Cardiac fibroblast (primary cell): ENCODE measurements at regions not wholly inside any gene's neighbourhood (a gene's known extent, or its start where the extent isn't known, plus 50 kb on each side); places are given as distances from the start of the nearest gene placed in this dataset.
"Not testable (repeated sequence)": the region's sequence is repeated elsewhere in the genome, so short reads cannot be mapped to it uniquely, and the experiment has no call there.

Experiments
- DNase-seq, 2 donors: peaks; one replicate each; pipeline versions ENCODE4 v3.0.0 to v3.0.0-alpha.2; 2010; ENCODE audit warnings: low read depth in 2 of 2
- H3K4me3 ChIP-seq, 2 donors: replicated peaks in 1 of 2; 1 replicate in 1 of 2; 2 replicates in 1 of 2; pipeline ENCODE4 v1.5.1; 2011; ENCODE audit warnings: low read depth in 2 of 2, low read length in 2 of 2, mild to moderate bottlenecking in 2 of 2, moderate library complexity in 1 of 2
- TF ChIP-seq, protein P1 (sequence below): IDR thresholded peaks from one replicate; pipeline ENCODE4 v1.5.1; 2011; ENCODE audit warnings: low read depth, mild to moderate bottlenecking, low read length, inconsistent platforms

DNA sequence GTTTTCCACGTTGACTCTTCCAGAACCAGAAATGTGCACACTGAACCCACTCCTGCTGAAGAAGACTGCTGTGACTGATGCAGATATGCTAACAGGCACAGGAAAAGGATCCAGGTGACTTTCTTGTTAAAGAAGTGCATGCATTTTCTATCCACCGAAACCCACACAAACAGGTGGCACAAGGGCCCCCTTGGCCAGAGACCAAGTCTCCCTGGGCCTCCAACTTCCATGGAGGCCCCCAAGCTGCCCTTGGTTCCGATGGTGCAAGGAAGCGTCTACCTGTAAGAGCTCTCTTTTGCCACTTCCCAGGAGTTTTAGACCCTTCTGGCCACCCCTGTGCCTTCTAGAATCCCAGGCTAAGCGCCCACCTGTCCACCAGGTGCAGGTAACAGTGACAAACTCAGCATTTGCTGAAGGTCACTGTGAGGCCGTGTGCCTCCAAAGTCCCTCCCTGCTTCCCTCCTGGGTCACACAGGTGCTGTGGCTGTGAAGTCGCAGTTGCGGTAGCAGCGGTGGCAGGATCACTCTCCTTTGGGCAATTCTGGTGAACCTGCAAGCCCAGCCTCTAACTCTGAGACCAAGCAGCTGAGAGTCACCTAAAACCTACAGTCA, 134.8 kb downstream of the PXDC1 start:
- TF ChIP-seq, protein P1, sequence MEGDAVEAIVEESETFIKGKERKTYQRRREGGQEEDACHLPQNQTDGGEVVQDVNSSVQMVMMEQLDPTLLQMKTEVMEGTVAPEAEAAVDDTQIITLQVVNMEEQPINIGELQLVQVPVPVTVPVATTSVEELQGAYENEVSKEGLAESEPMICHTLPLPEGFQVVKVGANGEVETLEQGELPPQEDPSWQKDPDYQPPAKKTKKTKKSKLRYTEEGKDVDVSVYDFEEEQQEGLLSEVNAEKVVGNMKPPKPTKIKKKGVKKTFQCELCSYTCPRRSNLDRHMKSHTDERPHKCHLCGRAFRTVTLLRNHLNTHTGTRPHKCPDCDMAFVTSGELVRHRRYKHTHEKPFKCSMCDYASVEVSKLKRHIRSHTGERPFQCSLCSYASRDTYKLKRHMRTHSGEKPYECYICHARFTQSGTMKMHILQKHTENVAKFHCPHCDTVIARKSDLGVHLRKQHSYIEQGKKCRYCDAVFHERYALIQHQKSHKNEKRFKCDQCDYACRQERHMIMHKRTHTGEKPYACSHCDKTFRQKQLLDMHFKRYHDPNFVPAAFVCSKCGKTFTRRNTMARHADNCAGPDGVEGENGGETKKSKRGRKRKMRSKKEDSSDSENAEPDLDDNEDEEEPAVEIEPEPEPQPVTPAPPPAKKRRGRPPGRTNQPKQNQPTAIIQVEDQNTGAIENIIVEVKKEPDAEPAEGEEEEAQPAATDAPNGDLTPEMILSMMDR = no peak
- H3K4me3 ChIP-seq = no peak overlapping the region
- DNase-seq = no peak

DNA sequence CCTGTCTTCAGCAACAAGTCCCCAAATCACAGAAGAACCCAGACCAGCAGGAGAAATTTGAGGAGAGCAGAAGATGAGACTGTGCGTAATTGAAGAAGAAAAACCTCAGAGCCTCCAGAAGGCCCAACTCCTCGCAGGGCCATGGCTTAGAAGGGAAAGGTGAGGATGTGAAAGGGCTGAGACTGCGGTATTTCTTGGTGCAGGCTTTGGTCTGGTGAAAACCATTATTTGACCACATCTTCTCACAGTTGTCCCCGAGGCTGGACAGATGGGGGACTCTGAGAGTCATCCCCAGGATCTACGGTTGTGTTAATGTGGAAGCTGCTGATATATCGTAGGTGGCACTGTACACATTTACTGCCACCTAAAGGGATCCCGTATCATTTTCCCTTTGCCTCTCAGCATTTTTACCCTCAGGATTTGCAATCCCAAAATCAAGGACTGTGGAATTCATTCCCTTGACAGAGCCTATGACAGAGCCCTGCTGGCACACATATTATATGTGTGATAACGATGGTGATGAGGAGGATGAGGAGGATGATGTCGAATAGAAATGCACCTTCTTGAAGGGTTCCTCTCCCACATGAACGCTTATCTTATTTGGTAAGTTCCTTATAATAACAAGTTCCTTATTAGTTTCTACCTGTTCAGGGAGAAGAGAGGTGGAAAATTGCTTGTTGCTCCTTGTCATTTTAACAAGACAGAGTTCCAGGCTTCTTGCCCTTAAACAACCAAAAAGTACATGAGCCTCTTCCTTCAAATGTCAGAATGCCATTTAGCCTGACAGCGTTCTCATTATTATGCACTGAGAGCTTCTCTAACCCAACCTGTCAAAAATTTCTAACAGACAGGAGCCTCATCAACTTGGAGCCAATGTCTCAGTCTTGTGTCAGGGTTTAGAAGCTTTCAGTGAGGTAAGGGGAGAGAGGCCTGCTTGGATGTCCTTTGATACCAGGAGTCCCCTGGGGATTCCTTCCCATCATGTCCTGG, 135.8 kb downstream of the PXDC1 start:
- no peak for DNase-seq
- no peak overlapping the region for H3K4me3 ChIP-seq
- TF ChIP-seq, protein P1 = no peak

DNA sequence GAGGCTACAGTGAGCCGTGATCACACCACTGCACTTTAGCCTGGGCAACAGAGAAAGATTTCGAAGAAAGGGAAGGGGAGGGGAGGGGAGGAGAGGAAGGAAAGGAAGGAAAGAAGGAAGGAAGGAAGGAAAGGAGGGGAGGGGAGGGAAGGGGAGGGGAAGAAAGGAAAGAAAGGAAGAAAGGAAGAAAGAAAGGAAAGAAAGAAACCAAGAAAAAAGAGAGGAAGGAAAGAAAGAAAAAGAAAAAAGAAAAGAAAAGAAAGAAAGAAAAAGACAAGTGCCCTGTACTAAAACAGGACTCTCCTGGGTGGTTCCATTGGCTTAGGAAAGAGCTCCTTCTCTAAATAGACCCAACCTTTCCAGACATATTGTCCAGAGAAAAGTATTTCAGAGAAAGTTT, 136.6 kb downstream of the PXDC1 start:
- DNase-seq = no peak
- TF ChIP-seq, protein P1 = no peak
- no peak overlapping the region for H3K4me3 ChIP-seq

DNA sequence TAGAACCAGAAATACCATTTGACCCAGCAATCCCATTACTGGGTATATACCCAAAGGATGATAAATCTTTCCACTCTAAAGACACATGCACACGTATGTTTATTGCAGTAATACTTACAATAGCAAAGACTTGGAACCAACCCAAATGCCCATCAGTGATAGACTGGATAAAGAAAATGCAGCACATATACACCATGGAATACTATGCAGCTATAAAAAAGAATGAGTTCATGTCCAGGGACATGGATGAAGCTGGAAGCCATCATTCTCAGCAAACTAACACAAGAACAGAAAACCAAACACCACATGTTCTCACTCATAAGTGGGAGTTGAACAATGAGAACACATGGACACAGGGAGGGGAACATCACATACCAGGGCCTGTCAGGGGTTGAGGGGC, 137.9 kb downstream of the PXDC1 start:
- not testable (repeated sequence) for H3K4me3 ChIP-seq, DNase-seq

DNA sequence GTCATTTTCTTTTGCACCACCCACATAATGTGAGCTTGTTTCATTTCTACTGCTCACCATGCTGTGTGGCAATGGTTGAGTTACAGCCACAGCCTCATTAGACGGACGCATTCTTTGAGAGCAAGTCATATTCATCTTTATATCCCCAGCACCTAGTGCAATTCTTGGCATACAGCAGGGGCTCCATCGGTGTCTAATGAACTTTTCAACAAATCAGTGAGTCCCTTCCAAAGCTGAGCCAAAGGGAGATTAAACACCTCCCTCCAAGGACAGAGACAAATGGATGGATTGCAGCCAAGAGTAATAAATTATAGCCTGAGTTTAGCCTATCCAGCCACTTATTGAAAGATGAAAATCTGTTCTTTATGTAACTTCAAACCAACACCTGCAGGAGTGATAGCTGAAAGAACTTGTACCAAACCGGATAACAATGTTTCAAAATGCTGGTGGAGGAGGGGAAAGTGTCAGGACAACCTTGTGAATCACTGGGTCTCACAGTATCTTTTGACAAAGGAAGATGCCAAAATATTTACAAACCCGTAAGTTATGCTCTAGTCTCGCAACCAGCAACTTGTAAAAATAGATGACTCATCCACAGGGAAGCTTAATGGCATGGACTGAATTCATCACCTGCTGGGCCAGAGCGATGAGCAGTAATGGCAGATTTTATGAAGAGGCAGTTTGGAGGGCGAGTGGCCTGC, 139.0 kb downstream of the PXDC1 start:
- TF ChIP-seq, protein P1 = no peak
- DNase-seq = peak; percentile 68 to 96
- no peak overlapping the region for H3K4me3 ChIP-seq

DNA sequence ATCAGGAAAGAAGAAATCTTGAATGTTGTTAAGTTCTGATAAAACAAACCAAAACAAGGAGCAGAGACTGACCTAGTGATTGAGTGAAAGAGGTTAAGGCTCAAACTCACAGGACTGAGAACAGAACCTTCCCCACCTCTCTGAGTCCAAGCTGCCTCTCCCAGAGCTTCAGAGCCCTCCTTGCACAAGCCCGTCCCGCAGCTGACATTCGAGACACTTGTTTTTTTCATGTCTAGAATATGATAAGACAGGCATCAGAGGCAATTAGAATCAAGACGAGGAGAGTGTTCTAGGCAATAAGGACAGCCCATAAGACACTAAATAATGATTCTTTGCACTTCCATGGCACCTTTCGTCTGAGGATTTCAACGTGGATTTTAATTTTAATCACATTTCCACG, 140.6 kb downstream of the PXDC1 start:
- H3K4me3 ChIP-seq = no peak overlapping the region
- DNase-seq = no peak
- TF ChIP-seq, protein P1 = no peak

DNA sequence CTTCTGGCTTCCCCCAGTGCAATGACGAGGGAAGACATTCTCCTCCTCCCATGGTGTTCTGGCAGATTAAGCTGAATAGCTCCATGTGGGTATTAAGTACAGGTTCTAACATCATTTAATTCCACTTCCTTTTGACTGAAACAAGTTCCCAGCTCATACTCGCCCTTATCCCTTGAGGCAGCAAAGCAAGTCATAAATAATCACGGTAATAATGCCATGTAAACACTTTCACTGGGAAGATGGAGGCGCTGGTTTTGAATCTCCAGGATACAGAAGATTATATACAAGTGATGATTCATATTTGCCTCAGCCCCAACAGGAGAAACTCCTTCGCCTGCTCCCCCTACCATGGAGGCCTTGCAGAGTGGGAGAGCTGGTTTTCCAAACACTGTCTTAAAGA, 141.3 kb downstream of the PXDC1 start:
- TF ChIP-seq, protein P1 = no peak
- H3K4me3 ChIP-seq = no peak overlapping the region
- peak in 1 of 2 donors; percentile 11 for DNase-seq
